IPS-18a (cell line): ENCODE measurements at regions not wholly inside any gene's neighbourhood (a gene's known extent, or its start where the extent isn't known, plus 50 kb on each side); places are given as distances from the start of the nearest gene placed in this dataset.

ENCODE experiments used
- H3K27ac ChIP-seq: one replicate; pipeline ENCODE4 v1.5.1; 2013; ENCODE audit warnings: low read length
- H3K27me3 ChIP-seq: one replicate; pipeline ENCODE4 v1.6.1; 2013; ENCODE audit warnings: mild to moderate bottlenecking, low read length; ENCODE audit not compliant: control insufficient read depth, insufficient read depth
- H3K36me3 ChIP-seq: one replicate; pipeline ENCODE4 v1.6.1; 2013; ENCODE audit warnings: low read depth, low read length; ENCODE audit not compliant: control insufficient read depth
- H3K4me1 ChIP-seq: one replicate; pipeline ENCODE4 v1.6.1; 2013; ENCODE audit warnings: low read depth, low read length; ENCODE audit not compliant: control insufficient read depth
- H3K4me3 ChIP-seq: one replicate; pipeline ENCODE4 v1.5.1; 2013; ENCODE audit warnings: low read length
- H3K9ac ChIP-seq: one replicate; pipeline ENCODE4 v1.6.1; 2013; ENCODE audit warnings: mild to moderate bottlenecking, low read length, moderate library complexity
- H3K9me3 ChIP-seq: one replicate; pipeline ENCODE4 v1.6.1; 2013; ENCODE audit warnings: low read depth, low read length; ENCODE audit not compliant: control insufficient read depth

DNA sequence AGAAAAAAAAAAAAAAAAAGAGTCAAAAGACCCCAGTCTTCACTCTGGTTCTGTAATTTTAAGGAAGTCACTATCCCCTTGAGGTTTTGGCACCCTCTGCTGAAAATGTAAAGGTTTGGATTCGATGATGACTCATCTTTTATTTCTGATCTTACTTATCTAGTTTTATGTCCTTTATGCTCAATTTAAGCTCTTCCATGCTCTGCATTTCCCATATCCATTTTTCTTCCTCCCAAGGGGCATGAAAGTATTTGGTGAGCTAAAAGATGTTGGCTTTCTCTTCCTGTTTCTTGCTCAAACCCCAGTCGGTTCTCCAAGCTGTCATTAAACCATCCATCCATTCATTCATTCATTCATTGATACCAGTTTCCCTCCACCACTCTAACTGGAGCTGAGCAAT is 61.0 kb upstream of the CDON start:
- Histone ChIP-seq H3K4me1 (peaks cover 6% of the 10 kb centered on the region), H3K9ac (no peak overlapping the region), H3K4me3 (no peak overlapping the region), H3K36me3 (no peaks in the 10 kb centered on the region), H3K27me3 (no peaks in the 10 kb centered on the region), H3K9me3 (no peaks in the 10 kb centered on the region), H3K27ac (no peak overlapping the region)

GRCh38 chr11:126122863-126123262 is 60.2 kb upstream of the CDON start:
- Histone ChIP-seq H3K9me3 (no peaks in the 10 kb centered on the region), H3K4me3 (no peak overlapping the region), H3K27me3 (no peaks in the 10 kb centered on the region), H3K27ac (no peak overlapping the region), H3K9ac (no peak overlapping the region), H3K4me1 (peaks cover 6% of the 10 kb centered on the region), H3K36me3 (no peaks in the 10 kb centered on the region)

GRCh38 chr11:126121296-126121695 is 58.6 kb upstream of the CDON start:
- Histone ChIP-seq H3K27me3 (no peaks in the 10 kb centered on the region), H3K4me3 (no peak overlapping the region)

GRCh38 chr11:126118806-126119205 is 56.1 kb upstream of the CDON start:
- Histone ChIP-seq H3K9me3 (no peaks in the 10 kb centered on the region), H3K27ac (no peak overlapping the region), H3K4me1 (no peaks in the 10 kb centered on the region), H3K36me3 (no peaks in the 10 kb centered on the region), H3K9ac (no peak overlapping the region), H3K27me3 (no peaks in the 10 kb centered on the region), H3K4me3 (no peak overlapping the region)

More at GRCh38 chr11:126121296-126121695, 58.6 kb upstream of the CDON start:
- Histone ChIP-seq H3K9ac (no peak overlapping the region), H3K36me3 (no peaks in the 10 kb centered on the region), H3K4me1 (no peaks in the 10 kb centered on the region), H3K27ac (no peak overlapping the region), H3K9me3 (no peaks in the 10 kb centered on the region)

- Histone ChIP-seq H3K36me3 (no peaks in the 10 kb centered on the region), H3K4me3 (no peak overlapping the region), H3K27me3 (no peaks in the 10 kb centered on the region), H3K9me3 (no peaks in the 10 kb centered on the region), H3K27ac (no peak overlapping the region), H3K9ac (no peak overlapping the region), H3K4me1 (no peaks in the 10 kb centered on the region)
Observed at GRCh38 chr11:126115816-126116331, 53.2 kb upstream of the CDON start.

DNA sequence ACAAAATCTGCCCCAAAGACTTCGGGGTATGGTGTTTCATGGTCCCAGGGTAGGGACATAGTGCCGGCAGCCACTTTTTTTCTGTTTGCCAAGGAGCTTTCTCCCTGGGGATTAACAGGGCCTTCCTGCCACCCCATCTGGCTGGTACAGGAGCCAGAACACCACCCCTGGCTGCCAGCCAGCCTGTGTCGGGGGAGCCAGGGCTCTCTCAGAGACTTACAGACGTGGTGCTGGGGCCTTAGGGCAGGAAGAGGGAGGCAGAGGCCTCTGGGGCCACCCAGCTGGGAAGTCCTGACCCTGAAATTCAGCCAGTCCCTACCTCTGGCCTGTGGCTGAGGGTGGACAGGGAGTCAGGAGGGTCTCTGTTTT is 52.4 kb upstream of the CDON start:
- H3K4me3 ChIP-seq = no peak overlapping the region
- no peak overlapping the region for H3K9ac ChIP-seq
- H3K27ac ChIP-seq = no peak overlapping the region
- H3K27me3 ChIP-seq = no peaks in the 10 kb centered on the region
- no peaks in the 10 kb centered on the region for H3K9me3 ChIP-seq
- H3K36me3 ChIP-seq = no peaks in the 10 kb centered on the region
- no peaks in the 10 kb centered on the region for H3K4me1 ChIP-seq

- Histone ChIP-seq H3K4me3 (no peak overlapping the region), H3K4me1 (no peaks in the 10 kb centered on the region), H3K27ac (no peak overlapping the region), H3K27me3 (no peaks in the 10 kb centered on the region), H3K9ac (no peak overlapping the region), H3K9me3 (no peaks in the 10 kb centered on the region), H3K36me3 (no peaks in the 10 kb centered on the region)
Observed at GRCh38 chr11:126114486-126115126, 51.9 kb upstream of the CDON start.

GRCh38 chr11:126113963-126114362 is 51.3 kb upstream of the CDON start:
- Histone ChIP-seq H3K27ac (no peak overlapping the region), H3K9ac (no peak overlapping the region), H3K27me3 (no peaks in the 10 kb centered on the region), H3K36me3 (no peaks in the 10 kb centered on the region), H3K9me3 (no peaks in the 10 kb centered on the region), H3K4me1 (no peaks in the 10 kb centered on the region), H3K4me3 (no peak overlapping the region)

DNA sequence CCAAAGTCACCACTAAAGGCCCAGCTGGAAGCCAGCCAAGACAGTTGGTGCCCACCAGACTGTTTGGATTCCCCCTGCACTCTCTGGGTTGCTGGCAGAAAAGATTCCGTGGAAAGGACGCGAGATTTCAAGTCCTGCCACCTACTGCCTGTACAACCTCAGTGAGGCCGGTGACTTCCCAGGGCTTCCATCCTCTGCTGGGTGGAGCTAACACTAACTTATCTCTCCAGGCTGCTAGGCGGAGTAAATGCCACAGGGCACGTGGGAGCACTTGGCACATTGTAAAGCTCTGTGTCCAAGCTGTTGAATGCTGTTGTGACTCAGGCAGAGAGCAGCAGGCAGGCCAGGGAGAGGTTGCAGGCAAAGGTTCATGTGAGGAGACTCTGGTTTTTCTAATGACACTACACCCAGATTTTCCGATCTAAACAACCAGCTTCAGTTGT is 50.9 kb upstream of the CDON start:
- H3K27ac ChIP-seq = no peak overlapping the region

GRCh38 chr11:126113012-126113411 is 50.3 kb upstream of the CDON start:
- Histone ChIP-seq H3K27ac (no peak overlapping the region), H3K4me3 (no peak overlapping the region), H3K9me3 (no peaks in the 10 kb centered on the region), H3K4me1 (no peaks in the 10 kb centered on the region), H3K36me3 (no peaks in the 10 kb centered on the region), H3K27me3 (no peaks in the 10 kb centered on the region), H3K9ac (no peak overlapping the region)

More for the DNA sequence above, 50.9 kb upstream of the CDON start:
- Histone ChIP-seq H3K27me3 (no peaks in the 10 kb centered on the region), H3K9me3 (no peaks in the 10 kb centered on the region), H3K4me3 (no peak overlapping the region), H3K9ac (no peak overlapping the region), H3K36me3 (no peaks in the 10 kb centered on the region), H3K4me1 (no peaks in the 10 kb centered on the region)

DNA sequence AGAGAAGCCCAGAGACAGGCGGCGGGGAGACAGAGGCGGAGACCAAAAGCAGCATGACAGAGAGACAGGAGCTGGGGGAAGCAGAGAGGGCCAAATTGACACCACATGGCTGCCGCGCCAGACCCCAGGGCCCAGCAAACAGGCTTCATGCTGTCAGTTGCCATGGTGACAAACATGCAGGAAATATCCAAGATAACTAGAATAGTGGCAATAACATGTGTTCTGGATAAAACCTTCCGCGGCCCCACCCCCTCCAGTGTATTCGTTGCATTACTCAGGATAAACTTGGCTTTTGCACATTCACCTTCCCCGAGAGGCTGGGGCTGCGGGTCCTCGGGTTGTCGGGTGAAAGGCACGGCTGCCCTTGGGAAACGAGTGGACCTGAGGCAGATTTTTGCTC is 49.9 kb upstream of the CDON start:
- no peaks in the 10 kb centered on the region for H3K4me1 ChIP-seq

More for the DNA sequence above, 49.9 kb upstream of the CDON start:
- H3K4me3 ChIP-seq = no peak overlapping the region
- no peaks in the 10 kb centered on the region for H3K27me3 ChIP-seq
- no peaks in the 10 kb centered on the region for H3K36me3 ChIP-seq
- no peak overlapping the region for H3K27ac ChIP-seq
- no peak overlapping the region for H3K9ac ChIP-seq
- H3K9me3 ChIP-seq = no peaks in the 10 kb centered on the region
